Kidney capillary endothelial cell (primary cell): ENCODE measurements at regions not wholly inside any gene's neighbourhood (a gene's known extent, or its start where the extent isn't known, plus 50 kb on each side); places are given as distances from the start of the nearest gene placed in this dataset.
A peak's percentile ranks its signal among the peaks of the same experiment; 100 is the strongest.

Source experiments
- DNase-seq: peaks from one replicate; pipeline ENCODE4 v3.0.0-alpha.2; 2018; ENCODE audit warnings: low spot score

DNA sequence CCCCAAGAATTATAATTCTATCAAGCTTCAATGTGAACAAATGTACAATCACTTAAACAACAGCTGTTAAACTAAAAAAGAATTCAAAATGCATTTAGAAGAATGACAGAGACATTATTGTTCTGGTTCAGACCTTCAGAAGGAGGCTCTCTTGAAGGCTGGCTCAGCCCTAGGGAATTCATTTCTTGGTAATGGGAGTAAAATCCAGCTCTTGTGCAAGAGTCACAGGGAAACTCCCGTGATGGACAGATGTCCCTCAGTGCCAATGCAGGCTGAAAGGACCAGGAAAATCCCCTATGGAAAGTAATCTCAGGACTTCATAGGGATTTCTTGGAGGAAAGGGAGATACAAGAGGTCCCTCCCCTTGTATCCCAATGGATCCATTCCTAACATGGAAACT is 149.9 kb upstream of the STT3B start:
- no peak for DNase-seq

DNA sequence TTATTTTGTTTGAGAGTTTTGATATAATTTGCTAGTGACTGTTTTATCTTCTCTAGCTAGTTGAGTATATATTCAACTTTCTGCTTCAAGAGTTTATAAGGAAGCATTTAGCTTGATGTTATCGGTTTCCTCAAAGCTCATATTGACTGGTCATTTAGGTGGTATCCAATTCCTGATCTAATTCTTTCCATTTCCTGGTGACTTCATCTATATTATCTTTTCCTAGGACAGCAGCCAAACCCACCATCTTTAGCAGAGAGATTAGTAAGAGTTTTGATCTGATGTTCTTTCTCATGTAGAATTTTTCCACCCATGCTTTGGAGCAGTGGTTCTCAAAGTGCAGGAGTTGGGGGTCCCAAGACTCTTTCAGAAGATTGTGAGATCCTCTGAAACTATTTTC is 148.6 kb upstream of the STT3B start:
- DNase-seq = no peak

DNA sequence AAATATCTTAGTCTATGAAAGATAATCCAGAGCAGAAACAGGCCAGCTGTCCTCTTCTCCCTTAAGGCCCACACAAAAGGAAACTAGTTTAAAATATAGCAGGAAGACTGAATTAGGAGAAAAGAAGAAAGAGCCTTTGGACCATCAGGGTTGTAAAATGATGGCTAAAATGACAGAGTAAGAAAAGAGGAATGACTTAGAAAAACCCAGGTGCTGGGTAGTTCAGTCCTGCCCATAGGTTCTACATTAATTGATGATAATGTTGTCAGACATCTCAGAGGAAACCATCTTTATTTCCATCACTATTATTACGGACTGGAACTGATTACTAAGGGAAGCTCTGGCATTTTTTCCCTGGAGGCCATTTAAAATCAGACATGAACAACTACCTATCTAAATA is 142.8 kb upstream of the STT3B start:
- DNase-seq = no peak

DNA sequence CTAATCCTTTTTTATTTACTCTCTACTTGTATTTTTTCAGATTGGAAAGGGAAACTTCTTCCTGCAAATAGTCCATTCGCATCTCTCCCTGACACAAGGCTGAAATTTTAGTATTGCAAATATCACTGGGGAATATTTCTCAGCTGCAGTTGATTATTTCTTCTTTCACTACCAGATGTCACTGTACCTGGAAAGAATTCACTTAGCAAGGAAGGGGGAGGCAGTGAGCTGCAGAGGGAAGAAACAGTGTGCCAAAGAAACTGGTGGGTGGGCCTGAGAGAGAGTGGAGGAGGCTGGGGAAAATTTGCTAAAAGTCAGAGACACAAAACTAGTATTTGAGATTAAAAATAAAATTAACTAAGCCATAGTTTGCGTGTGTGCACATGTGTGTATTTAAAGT is 142.3 kb upstream of the STT3B start:
- DNase-seq = no peak

DNA sequence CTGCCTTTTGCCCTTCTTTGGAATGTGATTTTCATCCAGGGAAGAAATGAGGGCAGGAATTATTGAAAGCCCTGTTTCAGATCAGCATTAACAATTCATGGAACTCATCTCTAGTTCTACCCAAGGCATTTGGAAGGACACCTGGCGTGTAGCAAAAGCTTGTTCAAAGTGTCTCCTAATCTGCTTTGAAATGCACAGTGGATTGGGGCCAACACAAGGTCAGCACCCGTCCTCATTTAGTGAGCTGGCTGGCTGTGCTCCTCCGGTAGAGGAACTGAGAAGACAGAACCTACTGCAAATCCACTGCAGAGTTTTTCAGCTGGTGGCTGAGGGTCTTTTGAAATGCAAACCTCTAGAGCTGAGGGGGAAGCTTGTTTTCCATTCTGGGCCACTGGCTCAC is 141.6 kb upstream of the STT3B start:
- no peak for DNase-seq

DNA sequence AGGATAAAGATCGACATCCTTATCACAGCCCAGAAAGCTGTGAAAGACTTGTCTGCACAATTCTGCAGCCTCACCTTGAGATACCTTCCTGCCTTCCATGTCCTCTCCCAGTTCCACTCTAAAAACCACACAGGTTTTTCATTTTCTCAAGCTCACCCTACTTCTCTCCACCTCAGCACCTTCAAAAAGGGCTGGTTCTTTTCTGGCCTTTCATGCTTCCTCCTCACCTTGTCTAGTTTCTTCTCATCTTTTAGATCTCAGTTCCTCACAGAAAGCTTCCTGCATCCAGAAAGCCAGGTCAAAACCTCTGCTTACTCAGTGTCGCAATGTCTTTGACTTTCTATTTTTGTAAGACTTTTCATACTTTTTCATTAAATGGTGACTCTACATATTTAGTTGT is 140.2 kb upstream of the STT3B start:
- DNase-seq = no peak

DNA sequence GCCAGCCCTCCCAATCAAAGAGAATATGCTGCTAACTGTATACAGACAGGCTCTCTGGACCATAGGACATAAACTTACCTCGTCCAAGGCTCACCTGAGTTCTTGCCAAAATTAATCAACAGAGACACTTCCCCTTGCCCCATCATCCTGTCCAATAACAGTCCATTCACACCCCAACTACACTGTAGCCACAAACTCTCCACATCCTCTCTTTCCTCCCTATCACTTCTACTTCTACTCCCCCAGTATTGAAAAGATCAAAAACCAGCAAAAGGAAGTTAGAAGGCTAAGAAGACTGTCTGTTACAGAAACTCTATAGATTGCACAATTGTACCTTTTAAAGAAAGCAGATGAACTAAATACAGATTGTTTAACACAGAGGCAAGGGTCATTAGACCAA is 133.5 kb upstream of the STT3B start:
- DNase-seq = no peak

DNA sequence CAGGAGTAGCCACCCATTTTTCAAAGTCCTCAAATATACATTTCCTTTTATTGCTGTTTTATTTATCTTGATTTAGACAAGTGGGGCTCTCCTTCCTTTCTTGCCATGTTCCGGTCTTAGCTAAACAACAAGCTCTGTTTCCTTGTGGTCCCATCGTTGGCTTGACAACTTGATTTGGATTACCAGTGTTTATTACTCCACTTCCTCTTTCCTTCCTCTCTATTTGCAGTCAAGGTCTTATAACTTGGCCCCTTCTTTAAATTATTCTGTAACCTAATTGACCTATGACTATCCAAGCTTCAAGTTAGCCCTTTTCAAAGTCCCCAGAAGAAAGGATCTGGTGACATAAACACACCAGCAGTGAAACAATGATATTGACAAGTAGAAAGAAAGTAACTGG is 130.6 kb upstream of the STT3B start:
- DNase-seq = peak; percentile 7

DNA sequence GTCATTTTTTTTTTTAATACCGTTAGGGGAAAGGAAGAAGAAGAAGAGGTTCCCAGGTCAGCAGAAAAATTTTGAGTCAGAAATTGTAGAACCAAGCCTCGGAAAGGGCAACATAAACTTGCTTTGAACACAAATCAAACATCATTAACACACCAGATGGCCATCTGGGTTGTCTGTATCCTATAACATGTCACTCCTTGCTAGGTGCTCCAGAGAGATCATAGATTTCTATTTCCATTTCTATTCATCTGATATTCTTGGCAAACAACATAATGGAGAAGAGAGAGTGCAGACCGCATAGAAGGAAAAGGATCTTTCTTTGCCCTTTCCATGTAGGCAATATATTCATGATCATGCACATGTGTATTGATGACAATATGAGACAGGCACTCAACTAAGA is 129.5 kb upstream of the STT3B start:
- no peak for DNase-seq

DNA sequence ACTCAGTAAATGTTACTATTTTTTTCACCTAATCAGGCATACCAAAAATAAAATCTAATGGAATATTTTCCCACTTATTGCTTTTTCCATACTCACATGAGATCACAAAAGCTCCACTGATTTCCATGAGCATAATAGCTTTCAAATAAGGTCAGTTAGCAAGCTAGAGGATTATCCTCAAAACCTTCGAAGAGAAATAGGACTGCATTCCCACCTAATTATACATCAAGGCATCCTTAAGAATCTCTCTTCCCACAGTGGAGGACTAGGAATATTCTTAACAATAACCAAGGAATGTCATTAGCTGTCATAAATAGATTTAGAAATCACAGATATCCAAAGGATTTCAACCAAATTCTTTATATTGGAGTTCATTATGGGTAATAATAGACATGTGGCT is 127.9 kb upstream of the STT3B start:
- no peak for DNase-seq

DNA sequence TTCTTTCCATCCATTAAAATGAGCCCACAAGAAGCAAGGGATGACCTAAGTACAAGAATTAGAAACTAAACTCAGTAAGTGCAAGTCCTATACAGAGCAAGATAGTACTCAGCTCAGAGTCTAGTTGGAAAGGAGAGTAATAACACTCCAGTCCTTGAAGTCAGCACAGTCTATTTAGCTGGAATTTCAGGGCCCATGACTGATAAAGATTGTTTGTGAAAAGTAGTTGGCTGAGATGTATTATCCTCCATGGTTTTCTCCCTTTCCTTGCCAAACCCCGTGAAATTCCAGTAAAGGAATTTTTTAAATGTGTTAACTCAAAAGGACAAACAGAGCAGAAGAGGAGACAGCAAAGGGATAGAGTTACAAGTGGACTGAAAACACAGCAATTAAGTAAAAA is 127.2 kb upstream of the STT3B start:
- no peak for DNase-seq

DNA sequence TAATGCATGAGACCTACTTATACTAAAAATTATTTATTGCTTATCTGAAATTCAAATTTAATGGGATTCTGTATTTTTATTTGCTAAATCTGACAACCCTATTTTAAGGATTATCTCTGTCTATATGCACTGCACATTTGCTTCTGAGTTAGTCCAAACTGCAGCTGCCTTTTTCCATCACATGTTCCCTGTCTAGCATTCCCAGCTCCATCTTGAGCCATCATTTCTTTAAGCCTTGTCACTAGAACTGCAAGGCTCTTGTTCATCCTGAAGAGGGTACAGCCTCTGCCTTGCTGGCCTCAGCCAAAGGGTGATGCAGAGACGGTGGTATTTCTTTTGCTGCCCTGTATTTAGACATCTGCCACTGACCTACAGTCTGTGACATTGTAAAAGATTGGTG is 125.8 kb upstream of the STT3B start:
- no peak for DNase-seq

DNA sequence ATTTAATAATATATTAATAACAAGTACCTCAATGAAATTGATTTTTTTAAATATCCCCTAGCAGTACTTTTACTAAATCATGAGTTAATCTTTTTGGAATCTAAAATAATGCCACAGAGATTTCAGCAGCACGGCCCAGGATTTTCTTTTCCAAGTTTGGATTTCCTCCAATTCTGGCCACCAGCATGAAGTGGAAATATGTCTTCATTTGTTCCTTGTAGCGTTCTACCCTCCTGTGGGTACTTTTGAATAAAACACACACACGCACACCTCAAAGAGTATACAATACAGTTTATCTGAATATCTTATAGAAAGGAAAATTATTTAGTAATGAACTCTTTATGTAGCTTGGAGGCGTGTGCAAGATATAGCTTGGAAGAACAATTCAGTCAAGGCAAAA is 125.1 kb upstream of the STT3B start:
- no peak for DNase-seq

DNA sequence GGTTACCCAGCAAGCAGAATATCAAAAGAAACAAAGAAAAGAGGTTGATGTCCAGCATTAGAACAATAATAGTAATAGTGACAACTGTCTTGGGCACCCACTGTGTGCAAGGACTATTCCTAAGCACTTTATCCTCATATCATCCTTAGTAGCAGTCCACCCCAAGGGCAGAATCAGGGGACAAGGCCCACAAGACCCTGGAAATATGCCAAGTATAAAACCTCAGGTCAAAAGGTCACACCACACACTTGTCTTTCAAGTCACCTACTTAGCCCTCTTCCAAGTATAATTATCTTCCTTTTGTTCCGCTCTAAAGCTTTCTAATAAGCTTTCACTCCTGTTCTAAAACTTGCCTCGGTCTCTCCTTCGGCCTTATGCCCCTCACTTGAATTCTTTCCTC is 124.0 kb upstream of the STT3B start:
- no peak for DNase-seq

DNA sequence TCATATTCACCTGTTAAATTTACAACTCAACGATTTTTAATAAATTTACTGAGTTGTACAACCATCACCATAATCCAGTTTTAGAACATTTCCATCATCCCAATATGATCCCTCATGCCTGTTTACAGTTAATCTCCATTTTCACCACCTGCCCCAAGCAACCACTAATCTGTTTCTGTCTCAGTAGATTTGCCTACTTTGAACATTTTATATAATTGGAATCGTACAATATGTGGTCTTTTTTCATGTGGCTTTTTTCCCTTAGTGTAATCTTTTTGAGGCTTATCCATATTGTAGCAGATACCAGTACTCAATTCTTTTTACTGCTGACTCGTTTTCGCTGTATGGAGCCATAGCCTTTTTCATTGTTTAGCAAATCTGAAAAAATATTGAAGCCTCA is 123.3 kb upstream of the STT3B start:
- DNase-seq = no peak

DNA sequence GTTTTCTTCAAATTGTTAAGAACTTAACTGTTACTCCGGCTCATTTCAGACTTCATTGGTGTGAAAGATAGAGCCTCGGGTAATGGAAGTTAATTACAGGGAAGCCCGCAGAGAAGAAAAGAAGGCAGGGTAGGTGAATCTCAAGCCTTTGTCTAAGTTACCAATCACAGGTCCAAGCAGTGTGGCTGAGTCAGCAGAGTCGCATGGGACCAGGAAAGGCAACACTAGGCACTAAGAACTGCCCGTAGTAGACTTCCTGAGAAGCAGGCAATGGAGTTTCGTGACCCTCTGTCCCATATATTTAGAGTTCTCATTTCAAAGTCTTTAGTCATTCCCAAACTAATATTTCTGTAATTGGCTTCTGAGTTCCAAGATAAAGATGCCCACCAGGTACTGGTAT is 122.9 kb upstream of the STT3B start:
- DNase-seq = no peak

DNA sequence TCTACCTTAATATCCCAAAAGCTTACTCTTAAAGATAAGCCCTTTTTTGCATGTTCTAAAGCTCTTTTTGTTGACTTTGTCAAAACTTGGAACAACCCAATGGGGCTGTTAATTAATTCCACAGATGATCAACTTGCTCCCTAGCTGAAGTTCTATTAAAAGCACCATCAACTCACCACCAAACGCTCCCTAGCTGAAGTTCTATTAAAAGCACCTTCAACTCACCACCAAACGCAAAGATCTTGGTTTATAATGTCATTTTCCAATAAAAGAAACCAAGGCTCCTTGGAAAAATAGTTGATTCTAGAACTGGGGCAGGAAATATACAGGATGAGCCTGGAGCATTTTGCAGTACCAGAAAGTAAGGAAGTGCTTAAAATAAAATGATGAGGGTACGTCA is 122.3 kb upstream of the STT3B start:
- no peak for DNase-seq

DNA sequence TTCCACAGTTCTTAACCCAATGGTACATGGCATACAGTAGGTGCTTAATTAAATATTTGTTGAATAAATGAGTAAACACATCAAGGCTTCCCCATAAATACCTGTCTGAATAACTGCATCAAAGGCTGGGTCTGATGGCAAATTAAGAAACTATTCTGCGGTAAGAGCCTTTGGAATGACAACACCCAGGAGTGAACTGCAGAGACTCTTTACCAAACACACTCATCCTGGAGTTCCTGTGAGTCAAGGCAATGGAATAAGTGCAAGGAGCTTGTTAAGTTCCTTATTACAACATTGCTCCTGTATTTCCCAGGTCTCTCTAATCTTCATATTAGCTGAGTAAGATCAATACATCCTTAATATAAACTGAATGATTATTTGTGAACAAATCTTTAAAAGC is 119.9 kb upstream of the STT3B start:
- DNase-seq = no peak

DNA sequence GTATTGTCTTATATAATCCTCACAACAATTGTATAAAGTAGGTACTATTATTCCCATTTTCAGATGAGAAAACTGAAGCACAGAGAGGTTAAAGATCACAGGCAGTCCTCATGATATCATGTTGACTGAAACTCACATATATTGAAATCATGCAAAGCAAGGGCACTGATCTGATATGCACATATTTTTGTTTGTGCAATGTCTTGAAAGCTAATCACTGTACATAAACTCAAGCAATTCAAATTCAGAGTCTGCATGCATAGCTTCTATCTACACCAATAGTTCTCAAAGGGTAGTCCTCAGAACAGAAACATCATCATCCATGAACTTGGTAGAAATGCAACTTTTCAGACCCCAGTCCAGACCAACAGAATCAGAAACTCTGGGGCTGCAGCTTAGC is 119.2 kb upstream of the STT3B start:
- DNase-seq = no peak

DNA sequence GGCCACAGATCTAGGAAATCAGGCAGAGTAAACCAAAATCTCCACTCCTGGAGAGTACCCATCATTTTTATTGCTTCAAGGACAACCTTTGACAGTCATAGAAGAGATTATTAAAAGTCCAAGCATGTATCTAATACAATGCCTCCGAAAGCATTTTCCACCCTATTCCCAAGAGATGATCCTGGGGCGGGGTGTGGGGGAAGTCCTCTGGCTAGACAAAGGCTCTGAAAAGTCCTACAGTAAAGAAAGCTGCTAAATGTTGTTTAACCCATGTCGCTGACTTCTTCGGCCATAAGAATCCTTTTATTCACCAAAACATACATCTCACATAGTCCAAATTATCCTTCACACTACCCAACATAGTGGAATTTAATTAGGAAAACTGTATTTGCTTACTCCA is 115.7 kb upstream of the STT3B start:
- no peak for DNase-seq

DNA sequence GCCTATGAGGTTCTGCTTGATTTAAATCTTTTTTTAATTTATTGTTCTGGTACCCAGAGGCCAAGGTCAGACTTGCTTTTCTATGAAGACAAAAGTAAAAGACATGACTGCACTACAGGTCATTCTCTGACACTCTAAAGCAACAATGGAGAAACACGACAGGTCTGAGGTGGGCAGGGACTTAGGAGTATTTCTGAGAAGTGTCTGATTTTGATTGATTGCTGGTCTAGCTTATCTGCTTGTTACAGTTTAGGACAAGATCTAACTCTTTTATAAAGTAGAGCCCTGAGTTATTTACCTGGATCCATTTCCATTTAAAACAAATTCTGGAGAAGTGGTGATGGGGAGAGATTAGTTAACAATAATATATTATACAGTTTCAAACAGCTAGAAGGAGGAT is 115.2 kb upstream of the STT3B start:
- no peak for DNase-seq

DNA sequence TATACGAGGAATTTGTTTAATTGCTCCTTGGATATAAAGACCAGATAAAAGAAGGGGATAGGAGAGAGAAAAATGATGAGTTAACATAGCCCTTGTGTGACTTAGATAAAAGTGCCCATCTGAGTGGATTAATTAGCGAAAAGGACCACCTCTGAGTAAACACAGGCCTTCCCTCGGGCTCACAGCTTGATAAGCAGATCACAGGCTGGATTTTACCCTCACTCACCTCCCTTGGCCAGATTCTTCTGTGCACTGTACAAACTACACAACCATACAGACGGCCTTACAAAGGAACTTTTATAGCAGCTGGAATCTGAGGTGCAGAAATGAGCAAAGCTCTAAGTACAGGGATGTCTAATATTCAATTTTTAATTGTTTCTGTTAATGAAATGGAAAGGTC is 112.4 kb upstream of the STT3B start:
- no peak for DNase-seq

DNA sequence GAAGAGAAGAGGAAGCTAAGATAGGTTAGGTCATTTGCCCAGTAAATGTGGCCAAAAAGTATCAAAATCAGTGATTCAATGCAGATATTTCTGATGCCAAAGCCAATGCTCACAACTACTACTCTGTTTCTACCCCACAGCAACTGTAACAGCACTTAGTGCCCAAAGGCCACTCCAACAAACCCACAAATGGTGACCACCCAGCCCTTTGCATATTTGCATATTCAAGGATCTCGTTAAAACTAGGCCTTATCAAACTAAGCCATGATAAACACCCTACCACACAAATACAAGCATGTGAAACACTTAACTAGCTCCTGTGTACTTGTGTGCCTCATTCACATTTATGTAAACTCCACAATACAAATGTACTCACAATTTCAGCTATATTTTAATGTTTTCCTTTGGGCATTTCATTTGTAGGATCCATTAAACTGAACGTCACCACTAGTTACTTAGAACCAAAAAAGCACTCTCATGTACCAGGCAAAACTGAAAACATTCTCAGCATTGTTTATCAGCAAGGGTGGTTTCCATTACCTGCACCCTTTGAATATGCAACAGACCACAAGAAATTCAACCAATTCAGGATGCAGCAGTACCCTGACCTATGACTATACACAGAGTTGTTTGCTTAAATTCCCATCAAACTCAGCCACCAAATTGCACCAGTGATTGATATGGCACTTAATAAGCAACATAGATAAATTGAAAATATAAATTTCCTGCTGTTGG is 111.2 kb upstream of the STT3B start:
- DNase-seq = no peak

DNA sequence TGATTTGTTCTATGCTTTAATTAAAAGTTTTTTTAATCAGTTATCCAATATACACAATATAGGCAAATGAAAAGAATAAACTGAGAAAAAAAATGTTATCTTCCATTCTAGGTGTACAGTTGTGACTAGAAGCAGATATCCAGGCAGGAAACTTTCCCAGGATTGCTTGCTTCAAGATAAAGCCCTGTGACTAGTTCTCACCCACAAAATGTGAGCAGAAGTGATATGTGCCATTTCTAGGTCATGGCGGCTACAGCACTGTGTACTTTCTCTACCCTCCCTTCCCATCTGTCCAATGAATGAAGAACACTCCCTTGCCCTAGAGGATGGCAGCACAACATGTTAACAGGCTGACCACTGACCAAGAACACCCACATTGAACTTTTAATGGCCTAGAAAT is 110.5 kb upstream of the STT3B start:
- DNase-seq = no peak

DNA sequence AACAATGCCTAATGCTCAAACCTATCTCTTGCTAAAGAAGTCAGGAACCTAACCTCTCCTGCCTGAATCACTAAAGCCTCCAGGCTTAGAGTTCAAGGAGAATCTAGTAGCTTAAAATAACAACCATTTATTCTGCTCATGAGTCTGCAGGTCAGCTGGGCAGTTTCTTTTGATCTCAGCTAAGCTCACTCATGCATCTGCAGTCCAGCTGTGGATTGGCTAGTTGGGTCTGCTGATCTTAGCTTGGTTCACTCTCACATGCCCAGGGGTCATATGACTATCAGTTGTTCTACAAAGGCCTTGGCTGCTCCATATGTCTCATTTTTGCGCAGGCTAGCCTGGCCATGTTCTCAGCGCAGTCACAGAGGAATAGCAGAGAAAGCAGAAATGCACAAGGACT is 109.2 kb upstream of the STT3B start:
- no peak for DNase-seq
